Calu3 (cell line): ENCODE measurements at regions not wholly inside any gene's neighbourhood (a gene's known extent, or its start where the extent isn't known, plus 50 kb on each side); places are given as distances from the start of the nearest gene placed in this dataset.
A peak's percentile ranks its signal among the peaks of the same experiment; 100 is the strongest.

Experiments
- BruUV-seq: library from RNA; stranded (reverse); fragments of 400-500 nt; replicated peaks from 2 replicates; lab custom pipeline; 2021; lab: Mats Ljungman, UMichigan
- CTCF ChIA-PET: fragments of 300-600 bp; sonication (Branson Sonifier 250); formaldehyde crosslinking; loops from one replicate; lab custom pipeline; 2022; ENCODE audit warnings: antibody characterized with exemption; lab: Charles Lee
- DNase-seq: peaks from one replicate; pipeline ENCODE4 v3.0.0; 2022
- H3K27ac Mint-ChIP-seq: one replicate; pipeline ENCODE4 v1.8.0; 2022; ENCODE audit warnings: mixed read lengths; ENCODE audit not compliant: unreplicated experiment
- H3K27me3 Mint-ChIP-seq: one replicate; pipeline ENCODE4 v1.8.0; 2022; ENCODE audit warnings: mixed read lengths; ENCODE audit not compliant: unreplicated experiment
- H3K36me3 Mint-ChIP-seq: one replicate; pipeline ENCODE4 v1.8.0; 2022; ENCODE audit warnings: mild to moderate bottlenecking, moderate library complexity, mixed read lengths; ENCODE audit not compliant: insufficient read depth, unreplicated experiment
- H3K4me1 Mint-ChIP-seq: one replicate; pipeline ENCODE4 v1.8.0; 2022; ENCODE audit warnings: mild to moderate bottlenecking, low read depth, mixed read lengths; ENCODE audit not compliant: unreplicated experiment
- H3K4me3 Mint-ChIP-seq: one replicate; pipeline ENCODE4 v1.8.0; 2022; ENCODE audit warnings: mild to moderate bottlenecking, low read depth, moderate library complexity, mixed read lengths; ENCODE audit not compliant: unreplicated experiment
- H3K9me3 Mint-ChIP-seq: one replicate; pipeline ENCODE4 v1.8.0; 2022; ENCODE audit warnings: low read depth, mixed read lengths; ENCODE audit not compliant: unreplicated experiment
- intact Hi-C: fragments of 100-400 bp; cut with micrococcal nuclease; formaldehyde crosslinking; loops from one replicate; pipeline ENCODE4 v1.10.0; 2022; ENCODE audit not compliant: unreplicated experiment
- TF ChIP-seq, protein P1 (sequence below): fragments of 200-600 bp; IDR thresholded peaks from one replicate; pipeline ENCODE4 v1.8.0; 2022; ENCODE audit warnings: antibody characterized with exemption; ENCODE audit not compliant: unreplicated experiment

- no peaks in the 10 kb centered on the region for H3K27me3 Mint-ChIP-seq
- H3K9me3 Mint-ChIP-seq, result peaks cover 3% of the 10 kb centered on the region
- TF ChIP-seq, protein P1, sequence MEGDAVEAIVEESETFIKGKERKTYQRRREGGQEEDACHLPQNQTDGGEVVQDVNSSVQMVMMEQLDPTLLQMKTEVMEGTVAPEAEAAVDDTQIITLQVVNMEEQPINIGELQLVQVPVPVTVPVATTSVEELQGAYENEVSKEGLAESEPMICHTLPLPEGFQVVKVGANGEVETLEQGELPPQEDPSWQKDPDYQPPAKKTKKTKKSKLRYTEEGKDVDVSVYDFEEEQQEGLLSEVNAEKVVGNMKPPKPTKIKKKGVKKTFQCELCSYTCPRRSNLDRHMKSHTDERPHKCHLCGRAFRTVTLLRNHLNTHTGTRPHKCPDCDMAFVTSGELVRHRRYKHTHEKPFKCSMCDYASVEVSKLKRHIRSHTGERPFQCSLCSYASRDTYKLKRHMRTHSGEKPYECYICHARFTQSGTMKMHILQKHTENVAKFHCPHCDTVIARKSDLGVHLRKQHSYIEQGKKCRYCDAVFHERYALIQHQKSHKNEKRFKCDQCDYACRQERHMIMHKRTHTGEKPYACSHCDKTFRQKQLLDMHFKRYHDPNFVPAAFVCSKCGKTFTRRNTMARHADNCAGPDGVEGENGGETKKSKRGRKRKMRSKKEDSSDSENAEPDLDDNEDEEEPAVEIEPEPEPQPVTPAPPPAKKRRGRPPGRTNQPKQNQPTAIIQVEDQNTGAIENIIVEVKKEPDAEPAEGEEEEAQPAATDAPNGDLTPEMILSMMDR, result no peak
- H3K4me1 Mint-ChIP-seq, result peaks cover 13% of the 10 kb centered on the region
- no peak overlapping the region for H3K27ac Mint-ChIP-seq
- intact Hi-C loops, result loop anchor here (5.0 kb wide), 3 partner anchors 139 to 1804 kb away; no protein-coding TSS in a partner anchor
- CTCF ChIA-PET, result no interaction called here
- DNase-seq, result no peak
- no peaks in the 10 kb centered on the region for H3K36me3 Mint-ChIP-seq
- no peak overlapping the region for H3K4me3 Mint-ChIP-seq
- BruUV-seq, result no TSS peak
Observed at GRCh38 chr3:111336511-111336910, 205.5 kb upstream of the CD96 start.

- Mint-ChIP-seq H3K27ac (no peak overlapping the region), H3K27me3 (no peaks in the 10 kb centered on the region), H3K4me1 (peaks cover 13% of the 10 kb centered on the region), H3K4me3 (no peak overlapping the region), H3K9me3 (peaks cover 3% of the 10 kb centered on the region), H3K36me3 (no peaks in the 10 kb centered on the region)
- CTCF ChIA-PET, result no interaction called here
- BruUV-seq, result no TSS peak
- DNase-seq, result peak; percentile 69
- TF ChIP-seq, protein P1, result peak; percentile 47
- intact Hi-C loops, result loop anchor here (2.0 to 5.0 kb wide), 4 partner anchors 61 to 1806 kb away; no protein-coding TSS in a partner anchor
Observed at GRCh38 chr3:111338059-111338698, 203.8 kb upstream of the CD96 start.

DNA sequence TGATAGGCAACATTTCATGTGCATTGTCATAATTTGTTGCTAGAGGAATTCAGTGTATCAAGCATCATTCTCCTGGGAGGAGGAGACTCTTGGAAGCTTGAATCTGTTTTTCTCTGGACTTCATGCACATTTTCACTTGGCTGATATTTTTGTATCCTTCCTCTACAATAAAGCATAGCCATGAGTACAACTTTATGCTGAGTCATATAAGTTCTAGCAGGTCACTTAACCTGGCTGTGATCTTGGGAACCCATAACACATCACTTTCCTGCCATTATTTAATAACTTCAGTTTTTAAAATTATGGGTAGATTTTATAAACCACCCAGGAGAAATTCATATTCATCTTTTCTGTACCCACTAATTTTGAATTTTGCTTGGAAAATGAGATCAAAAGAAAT is 203.0 kb upstream of the CD96 start:
- TF ChIP-seq, protein P1, result no peak
- CTCF ChIA-PET, result no interaction called here
- Mint-ChIP-seq H3K9me3 (peaks cover 3% of the 10 kb centered on the region), H3K36me3 (no peaks in the 10 kb centered on the region), H3K27me3 (no peaks in the 10 kb centered on the region), H3K4me1 (peaks cover 13% of the 10 kb centered on the region), H3K27ac (no peak overlapping the region), H3K4me3 (no peak overlapping the region)
- intact Hi-C loops, result loop anchor here (2.0 to 5.0 kb wide), 4 partner anchors 62 to 1807 kb away; no protein-coding TSS in a partner anchor
- BruUV-seq, result no TSS peak
- no peak for DNase-seq

GRCh38 chr3:111351334-111351733 is 190.7 kb upstream of the CD96 start:
- no peak for DNase-seq
- CTCF ChIA-PET, result no interaction called here

More at GRCh38 chr3:111351334-111351733, 190.7 kb upstream of the CD96 start:
- intact Hi-C loops, result no loop called here
- Mint-ChIP-seq H3K4me3 (no peak overlapping the region), H3K27me3 (no peaks in the 10 kb centered on the region), H3K27ac (no peak overlapping the region), H3K9me3 (no peaks in the 10 kb centered on the region), H3K36me3 (no peaks in the 10 kb centered on the region), H3K4me1 (no peaks in the 10 kb centered on the region)
- TF ChIP-seq, protein P1, result no peak
- no TSS peak for BruUV-seq
